AG04450 (cell line): ENCODE measurements at regions not wholly inside any gene's neighbourhood (a gene's known extent, or its start where the extent isn't known, plus 50 kb on each side); places are given as distances from the start of the nearest gene placed in this dataset.

ENCODE experiments used
- CTCF ChIA-PET: fragments of 300-600, 350-600 bp; formaldehyde crosslinking; extraction: SDS; loops from one replicate; lab custom pipeline; 2022; ENCODE audit warnings: antibody characterized with exemption, inconsistent platforms; lab: Charles Lee
- POLR2A ChIA-PET: fragments of 350-600 bp; formaldehyde crosslinking; extraction: SDS; loops from one replicate; lab custom pipeline; 2021; ENCODE audit warnings: antibody characterized with exemption, inconsistent platforms; lab: Yijun Ruan, JAX
- DNase-seq: peaks from one replicate; pipeline ENCODE4 v3.0.0-alpha.2; 2011; ENCODE audit warnings: low read depth, low spot score
- H3K27ac ChIP-seq: one replicate; pipeline ENCODE4 v1.5.1; 2012; ENCODE audit warnings: low read depth, low read length, control low read depth
- H3K27me3 ChIP-seq: one replicate; pipeline ENCODE4 v1.6.0; 2012; ENCODE audit warnings: low read length; ENCODE audit not compliant: control insufficient read depth, insufficient read depth
- H3K4me3 ChIP-seq: 2 replicates; pipeline ENCODE4 v1.5.1; 2011; ENCODE audit warnings: mild to moderate bottlenecking, low read depth, low read length, control low read depth
- H3K9me3 ChIP-seq: 2 replicates; pipeline ENCODE4 v1.5.1; 2012; ENCODE audit warnings: low read length; ENCODE audit not compliant: control insufficient read depth, insufficient read depth
- TF ChIP-seq, protein P1 (sequence below): IDR thresholded peaks from 2 replicates; pipeline ENCODE4 v1.5.1; 2011; ENCODE audit warnings: low read depth, low read length, control low read depth, inconsistent platforms

DNA sequence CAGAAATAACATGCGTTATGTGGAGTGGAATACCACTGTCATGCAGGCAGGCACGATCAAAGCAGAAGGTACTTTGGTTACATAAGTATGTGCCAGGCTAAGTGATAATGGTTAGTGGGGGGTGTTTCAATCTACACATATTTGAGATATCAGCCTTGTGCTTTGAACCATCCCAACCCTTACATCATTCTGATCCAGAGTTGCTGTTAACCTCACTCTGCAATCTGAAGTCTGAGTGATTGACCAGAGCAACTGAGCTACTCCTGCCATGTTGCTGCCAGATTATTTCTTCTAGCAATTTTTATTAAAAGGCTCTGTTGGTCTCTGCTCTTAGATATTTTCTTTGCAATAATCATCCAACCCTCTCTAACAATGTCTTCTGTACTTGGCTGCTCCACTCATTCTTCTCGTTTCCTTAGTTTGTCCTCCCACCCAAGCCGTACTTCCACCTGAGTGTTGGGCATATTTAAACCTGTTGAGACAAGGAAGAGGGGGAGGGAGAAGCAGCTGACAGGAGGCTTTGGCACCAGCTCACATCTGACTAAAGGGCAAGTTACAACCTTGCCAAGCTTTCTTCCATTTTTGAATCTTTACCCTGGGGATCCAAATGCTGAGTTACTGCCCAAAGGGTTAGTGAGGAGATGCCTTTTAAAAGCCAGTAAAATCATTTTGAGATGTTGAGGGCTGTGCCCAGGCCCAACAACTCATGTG is 114.1 kb upstream of the SESN3 start:
- TF ChIP-seq, protein P1, sequence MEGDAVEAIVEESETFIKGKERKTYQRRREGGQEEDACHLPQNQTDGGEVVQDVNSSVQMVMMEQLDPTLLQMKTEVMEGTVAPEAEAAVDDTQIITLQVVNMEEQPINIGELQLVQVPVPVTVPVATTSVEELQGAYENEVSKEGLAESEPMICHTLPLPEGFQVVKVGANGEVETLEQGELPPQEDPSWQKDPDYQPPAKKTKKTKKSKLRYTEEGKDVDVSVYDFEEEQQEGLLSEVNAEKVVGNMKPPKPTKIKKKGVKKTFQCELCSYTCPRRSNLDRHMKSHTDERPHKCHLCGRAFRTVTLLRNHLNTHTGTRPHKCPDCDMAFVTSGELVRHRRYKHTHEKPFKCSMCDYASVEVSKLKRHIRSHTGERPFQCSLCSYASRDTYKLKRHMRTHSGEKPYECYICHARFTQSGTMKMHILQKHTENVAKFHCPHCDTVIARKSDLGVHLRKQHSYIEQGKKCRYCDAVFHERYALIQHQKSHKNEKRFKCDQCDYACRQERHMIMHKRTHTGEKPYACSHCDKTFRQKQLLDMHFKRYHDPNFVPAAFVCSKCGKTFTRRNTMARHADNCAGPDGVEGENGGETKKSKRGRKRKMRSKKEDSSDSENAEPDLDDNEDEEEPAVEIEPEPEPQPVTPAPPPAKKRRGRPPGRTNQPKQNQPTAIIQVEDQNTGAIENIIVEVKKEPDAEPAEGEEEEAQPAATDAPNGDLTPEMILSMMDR, result no peak
- H3K4me3 ChIP-seq, result no peak overlapping the region
- POLR2A ChIA-PET, result no interaction called here

GRCh38 chr11:95341221-95341620 is 110.2 kb upstream of the SESN3 start:
- no peak for DNase-seq
- H3K27ac ChIP-seq, result no peak overlapping the region
- H3K4me3 ChIP-seq, result no peak overlapping the region
- H3K9me3 ChIP-seq, result no peaks in the 10 kb centered on the region
- ChIA-PET POLR2A (no interaction called here), CTCF (no interaction called here)
- TF ChIP-seq, protein P1, result no peak
- H3K27me3 ChIP-seq, result no peaks in the 10 kb centered on the region

More for the DNA sequence above, 114.1 kb upstream of the SESN3 start:
- H3K27me3 ChIP-seq, result no peaks in the 10 kb centered on the region
- no peaks in the 10 kb centered on the region for H3K9me3 ChIP-seq
- no peak overlapping the region for H3K27ac ChIP-seq
- no peak for DNase-seq
- CTCF ChIA-PET, result no interaction called here

- DNase-seq, result no peak
- ChIA-PET CTCF (no interaction called here), POLR2A (no interaction called here)
- Histone ChIP-seq H3K27me3 (no peaks in the 10 kb centered on the region), H3K27ac (no peak overlapping the region), H3K4me3 (no peak overlapping the region), H3K9me3 (no peaks in the 10 kb centered on the region)
- TF ChIP-seq, protein P1, result no peak
These were observed 108.3 kb upstream of the SESN3 start for GRCh38 chr11:95339086-95339901.

GRCh38 chr11:95338430-95338991 is 107.5 kb upstream of the SESN3 start:
- DNase-seq, result no peak
- TF ChIP-seq, protein P1, result no peak
- CTCF ChIA-PET, result no interaction called here
- no peaks in the 10 kb centered on the region for H3K27me3 ChIP-seq
- H3K27ac ChIP-seq, result no peak overlapping the region
- H3K4me3 ChIP-seq, result no peak overlapping the region
- POLR2A ChIA-PET, result no interaction called here
- H3K9me3 ChIP-seq, result no peaks in the 10 kb centered on the region

DNA sequence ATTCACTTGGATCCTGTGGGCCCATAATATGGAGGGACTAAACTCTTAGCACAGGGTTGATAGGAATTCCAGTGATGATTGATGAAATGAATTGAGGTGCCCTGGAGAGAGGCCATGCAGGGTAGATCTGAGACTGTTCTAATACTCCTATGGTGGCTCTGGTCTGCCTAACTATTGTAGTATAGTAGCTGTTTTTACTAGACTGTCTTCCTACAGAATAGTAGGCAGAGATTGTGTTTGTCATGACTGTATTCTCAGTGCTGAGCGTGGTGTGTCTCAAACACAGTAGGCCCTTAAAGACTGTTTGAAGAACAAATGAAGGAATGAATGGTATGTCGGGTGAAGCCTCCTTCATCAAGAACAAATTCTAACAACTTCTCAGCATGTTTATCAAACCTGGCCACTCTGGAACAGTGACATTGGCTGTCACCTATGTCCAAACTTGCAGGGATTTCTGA is 107.0 kb upstream of the SESN3 start:
- TF ChIP-seq, protein P1, result no peak
- POLR2A ChIA-PET, result no interaction called here
- Histone ChIP-seq H3K27ac (no peak overlapping the region), H3K27me3 (no peaks in the 10 kb centered on the region), H3K9me3 (no peaks in the 10 kb centered on the region), H3K4me3 (no peak overlapping the region)
- CTCF ChIA-PET, result interaction anchor here (0.5 to 1.2 kb wide), 2 partner anchors 15 to 1126 kb away, joined by 3 to 4 read pairs; no protein-coding TSS in a partner anchor
- no peak for DNase-seq
